Ishikawa (cell line): ENCODE measurements at regions not wholly inside any gene's neighbourhood (a gene's known extent, or its start where the extent isn't known, plus 50 kb on each side); places are given as distances from the start of the nearest gene placed in this dataset.

Source experiments
- CEBPB ChIP-seq: IDR thresholded peaks from 2 replicates; pipeline ENCODE4 v1.6.1; 2012
- CREB1 ChIP-seq: IDR thresholded peaks from 2 replicates; pipeline ENCODE4 v1.6.1; 2012; ENCODE audit warnings: low read depth
- EP300 ChIP-seq: IDR thresholded peaks from 2 replicates; pipeline ENCODE4 v1.6.1; 2012; ENCODE audit warnings: borderline replicate concordance
- FOXM1 ChIP-seq: IDR thresholded peaks from 2 replicates; pipeline ENCODE4 v1.6.1; 2012; ENCODE audit warnings: low read depth, borderline replicate concordance
- RAD21 ChIP-seq: IDR thresholded peaks from 2 replicates; pipeline ENCODE4 v1.6.1; 2012; ENCODE audit warnings: low read depth
- TAF1 ChIP-seq: IDR thresholded peaks from 2 replicates; pipeline ENCODE4 v1.6.1; 2012; ENCODE audit warnings: low read depth, mild to moderate bottlenecking
- TCF12 ChIP-seq: IDR thresholded peaks from 2 replicates; pipeline ENCODE4 v1.6.1; 2012; ENCODE audit warnings: low read depth
- TEAD4 ChIP-seq: IDR thresholded peaks from 2 replicates; pipeline ENCODE4 v1.6.1; 2012
- YY1 ChIP-seq: IDR thresholded peaks from 2 replicates; pipeline ENCODE4 v1.6.1; 2012; ENCODE audit warnings: low read depth
- ZBTB7A ChIP-seq: IDR thresholded peaks from 2 replicates; pipeline ENCODE4 v1.6.1; 2012; ENCODE audit warnings: low read depth
- TF ChIP-seq, protein P1 (sequence below): IDR thresholded peaks from 2 replicates; pipeline ENCODE4 v1.6.1; 2012; ENCODE audit warnings: low read depth, mild to moderate bottlenecking
- TF ChIP-seq, protein P2 (sequence below): IDR thresholded peaks from 2 replicates; pipeline ENCODE4 v1.6.1; 2012

DNA sequence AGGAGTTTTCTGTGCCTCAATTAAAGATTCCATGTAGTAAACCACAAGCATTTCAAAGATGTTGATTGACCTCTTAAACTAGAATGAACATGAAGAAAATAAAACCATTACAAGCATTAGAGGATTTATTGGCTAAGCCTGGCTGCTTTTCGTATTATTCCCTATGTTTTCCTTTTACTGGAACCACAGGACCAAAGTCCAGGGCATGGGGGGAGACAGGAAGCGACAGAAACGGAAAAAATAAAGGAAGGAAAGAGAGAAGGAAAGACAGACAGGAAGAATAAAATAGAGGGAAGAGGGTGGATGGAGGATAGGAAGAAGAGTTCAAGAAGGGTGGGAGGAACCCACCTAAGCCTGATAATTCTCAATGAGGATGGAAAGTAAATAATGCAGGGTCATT, 169.9 kb downstream of the SHQ1 start:
- no peak for TF ChIP-seq TAF1
- TF ChIP-seq ZBTB7A = no peak
- TF ChIP-seq EP300 = no peak
- TF ChIP-seq, protein P1, sequence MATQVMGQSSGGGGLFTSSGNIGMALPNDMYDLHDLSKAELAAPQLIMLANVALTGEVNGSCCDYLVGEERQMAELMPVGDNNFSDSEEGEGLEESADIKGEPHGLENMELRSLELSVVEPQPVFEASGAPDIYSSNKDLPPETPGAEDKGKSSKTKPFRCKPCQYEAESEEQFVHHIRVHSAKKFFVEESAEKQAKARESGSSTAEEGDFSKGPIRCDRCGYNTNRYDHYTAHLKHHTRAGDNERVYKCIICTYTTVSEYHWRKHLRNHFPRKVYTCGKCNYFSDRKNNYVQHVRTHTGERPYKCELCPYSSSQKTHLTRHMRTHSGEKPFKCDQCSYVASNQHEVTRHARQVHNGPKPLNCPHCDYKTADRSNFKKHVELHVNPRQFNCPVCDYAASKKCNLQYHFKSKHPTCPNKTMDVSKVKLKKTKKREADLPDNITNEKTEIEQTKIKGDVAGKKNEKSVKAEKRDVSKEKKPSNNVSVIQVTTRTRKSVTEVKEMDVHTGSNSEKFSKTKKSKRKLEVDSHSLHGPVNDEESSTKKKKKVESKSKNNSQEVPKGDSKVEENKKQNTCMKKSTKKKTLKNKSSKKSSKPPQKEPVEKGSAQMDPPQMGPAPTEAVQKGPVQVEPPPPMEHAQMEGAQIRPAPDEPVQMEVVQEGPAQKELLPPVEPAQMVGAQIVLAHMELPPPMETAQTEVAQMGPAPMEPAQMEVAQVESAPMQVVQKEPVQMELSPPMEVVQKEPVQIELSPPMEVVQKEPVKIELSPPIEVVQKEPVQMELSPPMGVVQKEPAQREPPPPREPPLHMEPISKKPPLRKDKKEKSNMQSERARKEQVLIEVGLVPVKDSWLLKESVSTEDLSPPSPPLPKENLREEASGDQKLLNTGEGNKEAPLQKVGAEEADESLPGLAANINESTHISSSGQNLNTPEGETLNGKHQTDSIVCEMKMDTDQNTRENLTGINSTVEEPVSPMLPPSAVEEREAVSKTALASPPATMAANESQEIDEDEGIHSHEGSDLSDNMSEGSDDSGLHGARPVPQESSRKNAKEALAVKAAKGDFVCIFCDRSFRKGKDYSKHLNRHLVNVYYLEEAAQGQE = no peak
- no peak for TF ChIP-seq TCF12
- TF ChIP-seq CREB1 = no peak
- no peak for TF ChIP-seq RAD21
- TF ChIP-seq TEAD4 = no peak
- TF ChIP-seq CEBPB = no peak
- no peak for TF ChIP-seq YY1
- TF ChIP-seq FOXM1 = no peak
- TF ChIP-seq, protein P2, sequence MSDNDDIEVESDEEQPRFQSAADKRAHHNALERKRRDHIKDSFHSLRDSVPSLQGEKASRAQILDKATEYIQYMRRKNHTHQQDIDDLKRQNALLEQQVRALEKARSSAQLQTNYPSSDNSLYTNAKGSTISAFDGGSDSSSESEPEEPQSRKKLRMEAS = no peak
